Peyer's patch (tissue), 4 donors: ENCODE measurements at regions not wholly inside any gene's neighbourhood (a gene's known extent, or its start where the extent isn't known, plus 50 kb on each side); places are given as distances from the start of the nearest gene placed in this dataset.

ENCODE experiments used
- POLR2A ChIP-seq, 2 donors: fragments of 450-650 bp; IDR thresholded peaks; one replicate each; pipeline ENCODE4 v1.5.1; 2017; ENCODE audit warnings: antibody characterized with exemption in 2 of 2, mild to moderate bottlenecking in 2 of 2, moderate library complexity in 2 of 2
- TF ChIP-seq, protein P1 (sequence below), 6 experiments: fragments of 450-650 bp in 4 of 6; fragments of 200-600 bp in 2 of 6; sonication (generic) in 1 of 6; IDR thresholded peaks; one replicate each; pipeline ENCODE4 v1.5.1; 2017 to 2019; ENCODE audit warnings: antibody characterized with exemption in 6 of 6, mild to moderate bottlenecking in 3 of 6, moderate library complexity in 1 of 6

DNA sequence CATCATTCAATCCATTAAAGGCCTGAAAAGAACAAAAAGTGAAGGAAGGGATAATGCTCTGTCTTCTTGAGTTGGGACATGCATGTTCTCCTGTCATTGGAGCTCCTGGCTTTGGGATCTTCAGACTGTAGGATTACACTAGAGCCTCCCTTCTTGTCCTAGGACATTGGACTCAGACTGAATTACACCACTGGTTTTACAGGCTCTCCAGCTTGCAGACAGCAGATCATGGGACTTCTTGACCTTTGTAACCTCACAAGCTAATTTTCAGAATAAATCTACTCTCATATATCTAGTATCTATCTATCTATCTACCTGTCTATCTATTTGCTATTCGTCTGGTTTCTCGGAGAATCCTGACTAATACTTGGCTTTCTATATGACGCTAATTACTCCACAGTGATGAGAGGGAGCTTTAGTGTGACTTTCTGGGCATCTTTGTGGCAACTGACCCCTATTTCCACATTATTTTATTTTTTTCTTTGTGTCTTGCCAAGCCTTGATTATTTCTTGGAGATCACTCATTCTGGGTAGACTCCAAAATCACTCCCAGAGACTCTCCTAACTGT is 151.9 kb upstream of the ZNF184 start:
- TF ChIP-seq, protein P1, sequence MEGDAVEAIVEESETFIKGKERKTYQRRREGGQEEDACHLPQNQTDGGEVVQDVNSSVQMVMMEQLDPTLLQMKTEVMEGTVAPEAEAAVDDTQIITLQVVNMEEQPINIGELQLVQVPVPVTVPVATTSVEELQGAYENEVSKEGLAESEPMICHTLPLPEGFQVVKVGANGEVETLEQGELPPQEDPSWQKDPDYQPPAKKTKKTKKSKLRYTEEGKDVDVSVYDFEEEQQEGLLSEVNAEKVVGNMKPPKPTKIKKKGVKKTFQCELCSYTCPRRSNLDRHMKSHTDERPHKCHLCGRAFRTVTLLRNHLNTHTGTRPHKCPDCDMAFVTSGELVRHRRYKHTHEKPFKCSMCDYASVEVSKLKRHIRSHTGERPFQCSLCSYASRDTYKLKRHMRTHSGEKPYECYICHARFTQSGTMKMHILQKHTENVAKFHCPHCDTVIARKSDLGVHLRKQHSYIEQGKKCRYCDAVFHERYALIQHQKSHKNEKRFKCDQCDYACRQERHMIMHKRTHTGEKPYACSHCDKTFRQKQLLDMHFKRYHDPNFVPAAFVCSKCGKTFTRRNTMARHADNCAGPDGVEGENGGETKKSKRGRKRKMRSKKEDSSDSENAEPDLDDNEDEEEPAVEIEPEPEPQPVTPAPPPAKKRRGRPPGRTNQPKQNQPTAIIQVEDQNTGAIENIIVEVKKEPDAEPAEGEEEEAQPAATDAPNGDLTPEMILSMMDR (IDR thresholded peaks at IDR 0.05) = no peak
- TF ChIP-seq POLR2A (IDR thresholded peaks at IDR 0.05) = no peak
